ENCODE measurements at regions not wholly inside any gene's neighbourhood (a gene's known extent, or its start where the extent isn't known, plus 50 kb on each side); places are given as distances from the start of the nearest gene placed in this dataset.

GRCh38 chr11:23318670-23319069 is 458.4 kb upstream of the CCDC179 start:
- TF ChIP-seq, protein P1, sequence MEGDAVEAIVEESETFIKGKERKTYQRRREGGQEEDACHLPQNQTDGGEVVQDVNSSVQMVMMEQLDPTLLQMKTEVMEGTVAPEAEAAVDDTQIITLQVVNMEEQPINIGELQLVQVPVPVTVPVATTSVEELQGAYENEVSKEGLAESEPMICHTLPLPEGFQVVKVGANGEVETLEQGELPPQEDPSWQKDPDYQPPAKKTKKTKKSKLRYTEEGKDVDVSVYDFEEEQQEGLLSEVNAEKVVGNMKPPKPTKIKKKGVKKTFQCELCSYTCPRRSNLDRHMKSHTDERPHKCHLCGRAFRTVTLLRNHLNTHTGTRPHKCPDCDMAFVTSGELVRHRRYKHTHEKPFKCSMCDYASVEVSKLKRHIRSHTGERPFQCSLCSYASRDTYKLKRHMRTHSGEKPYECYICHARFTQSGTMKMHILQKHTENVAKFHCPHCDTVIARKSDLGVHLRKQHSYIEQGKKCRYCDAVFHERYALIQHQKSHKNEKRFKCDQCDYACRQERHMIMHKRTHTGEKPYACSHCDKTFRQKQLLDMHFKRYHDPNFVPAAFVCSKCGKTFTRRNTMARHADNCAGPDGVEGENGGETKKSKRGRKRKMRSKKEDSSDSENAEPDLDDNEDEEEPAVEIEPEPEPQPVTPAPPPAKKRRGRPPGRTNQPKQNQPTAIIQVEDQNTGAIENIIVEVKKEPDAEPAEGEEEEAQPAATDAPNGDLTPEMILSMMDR (IDR thresholded peaks at IDR 0.05; ENCODE audit: low read depth, low read length): no peak
- TF ChIP-seq EZH2phosphoT487 (IDR thresholded peaks at IDR 0.05; ENCODE audit: low read depth): no peak
